Common myeloid progenitor, CD34-positive (primary cell): ENCODE measurements at regions not wholly inside any gene's neighbourhood (a gene's known extent, or its start where the extent isn't known, plus 50 kb on each side); places are given as distances from the start of the nearest gene placed in this dataset.

Experiments
- CTCF ChIA-PET: fragments of 350-600 bp; sonication (Branson Sonifier 250); formaldehyde crosslinking; loops from one replicate; lab custom pipeline; 2021; ENCODE audit warnings: antibody characterized with exemption; lab: Charles Lee
- POLR2A ChIA-PET: fragments of 350-600 bp; sonication (Branson Sonifier 250); formaldehyde crosslinking; loops from one replicate; lab custom pipeline; 2021; ENCODE audit warnings: antibody characterized with exemption; lab: Charles Lee
- DNase-seq, 3 donors: peaks; one replicate each; pipeline versions ENCODE4 v3.0.0 to v3.0.0-alpha.2; 2013
- H3K27ac ChIP-seq, 2 experiments: 1 replicate in 1 of 2; 2 replicates in 1 of 2; pipeline ENCODE4 v1.7.0; 2013; ENCODE audit warnings: inconsistent platforms in 2 of 2, low read length in 2 of 2, mild to moderate bottlenecking in 2 of 2, low read depth in 1 of 2, moderate library complexity in 1 of 2; ENCODE audit not compliant: severe bottlenecking in 2 of 2, insufficient read depth in 1 of 2, poor library complexity in 1 of 2
- H3K27me3 ChIP-seq, 5 experiments: replicated peaks in 2 of 5; 1 replicate in 3 of 5; 2 replicates in 2 of 5; pipeline versions ENCODE4 v1.6.1 to v1.7.0; 2013; ENCODE audit warnings: low read length in 4 of 5, mild to moderate bottlenecking in 2 of 5, moderate library complexity in 2 of 5, inconsistent platforms in 1 of 5; ENCODE audit not compliant: insufficient read depth in 5 of 5, control insufficient read depth in 4 of 5
- H3K36me3 ChIP-seq, 4 experiments: 1 replicate in 2 of 4; 2 replicates in 2 of 4; pipeline versions ENCODE4 v1.6.1 to v1.7.0; 2013; ENCODE audit warnings: low read length in 3 of 4, control low read depth in 1 of 4, mild to moderate bottlenecking in 1 of 4; ENCODE audit not compliant: control insufficient read depth in 4 of 4, insufficient read depth in 4 of 4
- H3K4me1 ChIP-seq, 4 experiments: 1 replicate in 3 of 4; 2 replicates in 1 of 4; pipeline versions ENCODE4 v1.6.1 to v1.7.1; 2013; ENCODE audit warnings: low read length in 3 of 4, mild to moderate bottlenecking in 3 of 4, control low read depth in 1 of 4, inconsistent platforms in 1 of 4, moderate library complexity in 1 of 4; ENCODE audit not compliant: control insufficient read depth in 4 of 4, insufficient read depth in 4 of 4; ENCODE audit errors: control extremely low read depth in 1 of 4
- H3K4me3 ChIP-seq, 7 experiments: 1 replicate in 4 of 7; 2 replicates in 3 of 7; pipeline versions ENCODE4 v1.5.1 to v1.7.0; 2013; ENCODE audit warnings: mild to moderate bottlenecking in 7 of 7, low read length in 6 of 7, moderate library complexity in 6 of 7, inconsistent platforms in 2 of 7, low read depth in 2 of 7, control low read depth in 1 of 7; ENCODE audit not compliant: insufficient read depth in 4 of 7, control insufficient read depth in 1 of 7; ENCODE audit errors: extremely low read depth in 1 of 7
- H3K9me3 ChIP-seq, 5 experiments: 1 replicate in 4 of 5; 2 replicates in 1 of 5; pipeline versions ENCODE4 v1.6.1 to v1.7.1; 2013; ENCODE audit warnings: low read length in 4 of 5, mild to moderate bottlenecking in 2 of 5, inconsistent platforms in 1 of 5, low read depth in 1 of 5, moderate library complexity in 1 of 5; ENCODE audit not compliant: control insufficient read depth in 4 of 5, insufficient read depth in 2 of 5; ENCODE audit errors: control extremely low read depth in 1 of 5
- WGBS: methylation state at CpG from one replicate; pipeline ENCODE4 v1.1.5; 2013; ENCODE audit not compliant: insufficient coverage; 5-methylcytosine and 5-hydroxymethylcytosine counted together

DNA sequence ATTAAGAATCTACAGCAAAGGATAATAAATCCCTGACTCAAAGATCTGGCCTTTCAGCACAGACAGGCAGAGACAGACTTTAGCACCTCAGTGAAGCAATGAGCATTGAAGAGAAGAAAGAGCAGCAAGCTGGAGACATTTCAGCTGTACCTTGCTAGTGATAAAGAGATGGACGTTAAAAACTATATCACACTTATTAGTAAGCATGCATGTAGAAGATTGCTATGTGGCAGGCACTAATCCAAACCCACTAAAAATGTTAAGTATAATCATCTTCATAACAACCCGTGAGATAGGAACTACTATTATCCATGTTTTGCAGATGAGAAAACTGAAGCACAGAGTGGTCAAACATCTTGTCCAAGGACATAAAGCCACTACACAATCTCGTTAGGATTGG is 1538.3 kb upstream of the FLRT2 start:
- ChIA-PET CTCF (no interaction called here), POLR2A (no interaction called here)
- no peak overlapping the region for H3K4me3 ChIP-seq
- H3K9me3 ChIP-seq = no peaks in the 10 kb centered on the region
- H3K27me3 ChIP-seq = no peaks in the 10 kb centered on the region
- no peaks in the 10 kb centered on the region for H3K36me3 ChIP-seq
- WGBS = 100% methylated on average over 2 of the region's 3 CpGs
- H3K4me1 ChIP-seq = no peaks in the 10 kb centered on the region
- no peak for DNase-seq
- no peak overlapping the region for H3K27ac ChIP-seq

GRCh38 chr14:83992857-83993256 is 1537.1 kb upstream of the FLRT2 start:
- no peaks in the 10 kb centered on the region for H3K4me1 ChIP-seq
- CTCF ChIA-PET = no interaction called here

GRCh38 chr14:83993545-83993944 is 1536.4 kb upstream of the FLRT2 start:
- H3K4me3 ChIP-seq = no peak overlapping the region
- no peak for DNase-seq
- H3K27ac ChIP-seq = no peak overlapping the region
- H3K27me3 ChIP-seq = no peaks in the 10 kb centered on the region
- H3K36me3 ChIP-seq = no peaks in the 10 kb centered on the region
- WGBS = 80% methylated on average over 1 of the region's 2 CpGs
- ChIA-PET CTCF (no interaction called here), POLR2A (no interaction called here)
- no peaks in the 10 kb centered on the region for H3K4me1 ChIP-seq
- no peaks in the 10 kb centered on the region for H3K9me3 ChIP-seq

More at GRCh38 chr14:83992857-83993256, 1537.1 kb upstream of the FLRT2 start:
- POLR2A ChIA-PET = interaction anchor here (0.6 kb wide), 1 partner anchor 31 kb away, joined by 4 read pairs; no protein-coding TSS in a partner anchor
- Histone ChIP-seq H3K27ac (no peak overlapping the region), H3K9me3 (no peaks in the 10 kb centered on the region), H3K4me3 (no peak overlapping the region), H3K36me3 (no peaks in the 10 kb centered on the region), H3K27me3 (no peaks in the 10 kb centered on the region)
- DNase-seq = no peak
- WGBS = 100% methylated on average over 3 of the region's 3 CpGs

GRCh38 chr14:83994020-83994419 is 1535.9 kb upstream of the FLRT2 start:
- H3K27me3 ChIP-seq = no peaks in the 10 kb centered on the region
- no peak overlapping the region for H3K4me3 ChIP-seq
- no peak overlapping the region for H3K27ac ChIP-seq
- H3K9me3 ChIP-seq = no peaks in the 10 kb centered on the region
- 88% methylated on average over 1 of the region's 2 CpGs for WGBS
- ChIA-PET CTCF (no interaction called here), POLR2A (no interaction called here)
- H3K36me3 ChIP-seq = no peaks in the 10 kb centered on the region
- no peak for DNase-seq
- no peaks in the 10 kb centered on the region for H3K4me1 ChIP-seq

GRCh38 chr14:84001023-84001422 is 1528.9 kb upstream of the FLRT2 start:
- no peak overlapping the region for H3K4me3 ChIP-seq
- H3K27me3 ChIP-seq = no peaks in the 10 kb centered on the region
- no peak for DNase-seq
- H3K4me1 ChIP-seq = no peaks in the 10 kb centered on the region
- WGBS = 92% methylated on average over 3 of the region's 3 CpGs
- H3K9me3 ChIP-seq = no peaks in the 10 kb centered on the region
- POLR2A ChIA-PET = no interaction called here
- CTCF ChIA-PET = no interaction called here
- no peak overlapping the region for H3K27ac ChIP-seq
- no peaks in the 10 kb centered on the region for H3K36me3 ChIP-seq

- no peak overlapping the region for H3K4me3 ChIP-seq
- no peaks in the 10 kb centered on the region for H3K36me3 ChIP-seq
- no peaks in the 10 kb centered on the region for H3K4me1 ChIP-seq
- ChIA-PET POLR2A (no interaction called here), CTCF (no interaction called here)
- no peak for DNase-seq
- H3K27me3 ChIP-seq = no peaks in the 10 kb centered on the region
- H3K27ac ChIP-seq = no peak overlapping the region
- H3K9me3 ChIP-seq = no peaks in the 10 kb centered on the region
These were observed 1526.6 kb upstream of the FLRT2 start for GRCh38 chr14:84003346-84003745.

- H3K4me3 ChIP-seq = no peak overlapping the region
- no peaks in the 10 kb centered on the region for H3K27me3 ChIP-seq
- H3K9me3 ChIP-seq = no peaks in the 10 kb centered on the region
- DNase-seq = no peak
- H3K27ac ChIP-seq = no peak overlapping the region
- ChIA-PET CTCF (no interaction called here), POLR2A (no interaction called here)
- no peaks in the 10 kb centered on the region for H3K4me1 ChIP-seq
- 88% methylated on average over 3 of the region's 3 CpGs for WGBS
- H3K36me3 ChIP-seq = no peaks in the 10 kb centered on the region
These were observed 1523.2 kb upstream of the FLRT2 start for GRCh38 chr14:84006643-84007155.
